NCI-H1694 treated with DMSO at 0.1 percent for 48 hours (cell line): ENCODE measurements at regions not wholly inside any gene's neighbourhood (a gene's known extent, or its start where the extent isn't known, plus 50 kb on each side); places are given as distances from the start of the nearest gene placed in this dataset.
"Not testable (repeated sequence)": the region's sequence is repeated elsewhere in the genome, so short reads cannot be mapped to it uniquely, and the experiment has no call there.

Experiments
- DNase-seq: peaks from one replicate; lab custom pipeline; 2025; lab: John Stamatoyannopoulos, UW

DNA sequence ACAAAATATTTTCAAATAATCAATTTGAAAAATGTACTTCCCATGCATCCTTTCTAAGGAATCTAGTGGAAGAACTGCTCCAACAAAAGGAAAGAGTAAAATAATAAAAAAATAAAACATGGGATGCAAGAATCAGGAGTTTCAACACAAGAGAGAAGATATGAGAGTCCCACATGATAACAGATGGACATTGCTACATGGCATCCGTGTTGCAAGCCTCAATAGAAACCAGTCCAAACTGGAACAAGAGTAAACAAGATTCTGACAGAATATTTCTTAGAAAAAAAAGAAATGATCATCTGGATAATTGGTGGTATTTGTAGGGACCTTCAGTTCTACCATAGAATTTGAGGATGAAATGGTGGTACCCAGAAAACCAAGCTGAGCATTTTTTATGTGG is 186.8 kb downstream of the FRK start:
- no peak for DNase-seq

DNA sequence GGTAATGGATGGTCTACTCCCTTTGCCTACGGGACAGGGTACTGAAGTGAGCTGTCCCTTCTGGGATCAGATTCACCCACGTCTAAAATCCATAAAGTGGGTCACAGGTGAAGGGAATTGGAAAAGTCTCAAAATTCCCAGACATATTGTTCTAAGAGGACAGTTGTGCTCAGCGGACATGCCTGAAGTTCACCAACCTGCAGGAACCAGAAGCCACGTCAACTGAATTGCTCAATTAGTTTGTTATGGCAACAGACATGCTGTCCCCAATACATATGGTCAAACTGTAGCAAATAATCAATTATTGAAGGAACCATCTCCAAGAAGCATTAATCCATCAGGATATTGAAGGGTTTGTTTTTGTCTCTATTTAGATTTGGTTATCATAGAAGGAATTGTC is 190.2 kb downstream of the FRK start:
- DNase-seq = no peak

DNA sequence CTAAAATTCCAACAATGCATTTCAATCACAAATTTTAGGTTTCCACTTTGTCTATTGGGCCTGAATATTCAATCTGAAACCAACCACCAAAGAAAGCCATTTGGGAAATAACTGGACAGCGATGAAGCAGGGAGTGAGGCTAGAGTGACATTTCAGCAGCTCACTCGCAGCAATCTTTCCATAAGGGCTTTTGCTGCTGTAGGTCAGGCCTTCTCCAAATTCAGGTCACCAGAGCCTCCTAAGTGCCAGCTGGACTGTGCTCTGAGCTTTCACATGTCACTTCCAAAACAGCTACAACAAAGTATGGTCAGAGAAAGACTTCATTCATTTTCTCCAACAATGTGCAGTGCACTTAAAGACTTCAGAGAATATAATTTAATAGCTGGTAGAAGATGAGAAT is 194.8 kb downstream of the FRK start:
- DNase-seq = no peak

- no peak for DNase-seq
Observed at GRCh38 chr6:115863211-115863610, 197.5 kb downstream of the FRK start.

DNA sequence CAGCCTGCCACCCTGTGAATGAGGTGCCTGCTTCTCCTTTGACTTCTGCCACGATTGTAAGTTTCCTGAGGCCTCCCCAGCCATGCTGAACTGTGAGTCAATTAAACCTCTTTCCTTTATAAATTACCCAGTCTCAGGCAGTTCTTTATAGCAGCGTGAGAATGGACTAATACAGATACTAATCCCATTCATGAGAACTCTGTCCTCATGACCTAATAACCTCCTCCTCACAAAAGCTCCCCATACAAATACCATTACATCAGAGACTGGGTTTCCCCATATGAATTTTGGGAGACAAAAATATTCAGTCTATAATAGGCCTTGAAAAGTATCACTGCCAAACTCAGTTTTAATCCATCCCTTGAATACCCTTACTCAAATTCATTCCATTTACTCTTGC is 199.0 kb downstream of the FRK start:
- DNase-seq = not testable (repeated sequence)

DNA sequence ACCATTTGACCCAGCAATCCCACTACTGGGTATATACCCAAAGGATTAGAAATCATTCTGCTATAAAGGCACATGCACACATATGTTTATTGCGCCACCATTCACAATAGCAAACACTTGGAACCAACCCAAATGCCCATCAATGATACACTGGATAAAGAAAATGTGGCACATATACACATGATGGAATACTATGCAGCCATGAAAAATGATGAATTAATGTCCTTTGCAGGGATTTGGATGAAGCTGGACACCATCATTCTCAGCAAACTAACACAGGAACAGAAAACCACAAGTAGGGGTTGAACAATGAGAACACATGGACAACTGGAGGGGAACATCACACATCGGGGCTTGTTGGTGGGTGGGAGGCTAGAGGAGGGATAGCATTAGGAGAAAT is 201.1 kb downstream of the FRK start:
- not testable (repeated sequence) for DNase-seq

- no peak for DNase-seq
Observed at GRCh38 chr6:115854866-115855665, 205.6 kb downstream of the FRK start.

DNA sequence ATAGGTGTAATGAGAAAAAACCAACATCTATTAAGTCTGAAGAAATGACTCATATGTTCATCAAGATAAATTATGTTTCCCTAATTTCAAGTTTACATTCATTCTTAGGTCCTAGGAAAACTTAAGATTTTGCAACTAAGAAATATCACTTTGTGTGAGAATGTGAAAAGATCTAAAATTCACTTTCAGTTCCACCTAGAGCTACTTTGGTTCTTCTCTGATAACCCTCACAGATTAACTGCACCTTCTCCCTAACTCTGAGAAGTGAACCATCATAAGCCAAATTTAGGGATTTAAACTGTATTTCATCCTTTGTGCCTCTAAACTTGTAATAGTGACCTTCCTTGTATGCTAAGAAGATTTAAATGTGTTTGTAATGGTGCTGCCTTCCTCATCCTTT is 213.0 kb downstream of the FRK start:
- DNase-seq = no peak

GRCh38 chr6:115843945-115844344 is 216.7 kb downstream of the FRK start:
- DNase-seq = no peak

DNA sequence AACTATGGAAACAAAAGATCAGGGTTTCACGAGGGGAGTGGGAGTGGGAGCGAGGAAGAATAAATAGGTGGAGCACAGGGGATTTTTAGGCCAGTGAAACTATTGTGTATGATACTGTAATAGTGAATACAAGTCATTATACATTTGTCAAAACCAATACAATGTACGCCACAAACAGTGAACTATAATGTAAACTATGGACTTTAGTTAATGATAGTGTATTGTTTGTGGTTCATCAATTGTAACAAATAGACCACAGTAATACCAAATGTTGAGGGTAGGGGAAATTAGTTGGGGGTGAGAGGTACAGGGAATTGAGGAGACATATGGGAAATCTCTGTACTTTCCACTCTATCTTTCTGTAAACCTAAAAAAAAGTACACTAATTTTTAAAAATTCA is 218.4 kb downstream of the FRK start:
- DNase-seq = no peak

- no peak for DNase-seq
Observed at GRCh38 chr6:115839583-115840181, 221.0 kb downstream of the FRK start.

DNA sequence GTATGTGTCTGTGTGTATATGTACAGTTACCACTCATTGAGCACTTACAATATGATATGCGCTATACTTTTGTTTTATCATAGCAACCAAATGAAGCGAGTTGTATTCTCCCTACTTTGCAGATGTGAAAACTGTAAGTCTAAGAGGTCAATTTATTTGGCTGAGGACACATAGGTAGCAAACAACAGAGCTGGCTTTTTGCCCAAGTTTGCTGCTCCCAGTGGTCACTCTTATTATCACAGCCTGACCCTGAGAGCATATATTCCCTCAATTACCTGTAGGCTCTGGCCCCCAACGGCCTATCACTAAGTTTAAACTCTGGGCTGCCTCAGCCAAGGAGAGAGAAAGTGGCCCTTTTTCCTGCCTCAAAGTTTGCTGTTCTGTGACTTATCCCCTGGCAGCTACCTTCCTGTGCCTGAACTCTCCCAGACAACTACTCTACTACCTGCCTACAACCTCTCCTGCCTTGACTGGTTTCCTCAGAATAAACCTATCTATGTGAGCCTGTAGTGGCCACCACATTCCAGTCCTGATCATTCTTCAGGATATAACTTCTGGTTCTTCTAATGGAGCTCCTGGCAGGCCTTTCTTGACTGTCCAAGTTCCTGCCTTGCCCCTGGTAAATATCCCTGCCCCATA is 221.8 kb downstream of the FRK start:
- no peak for DNase-seq

- no peak for DNase-seq
Observed at GRCh38 chr6:115838216-115838615, 222.5 kb downstream of the FRK start.

DNA sequence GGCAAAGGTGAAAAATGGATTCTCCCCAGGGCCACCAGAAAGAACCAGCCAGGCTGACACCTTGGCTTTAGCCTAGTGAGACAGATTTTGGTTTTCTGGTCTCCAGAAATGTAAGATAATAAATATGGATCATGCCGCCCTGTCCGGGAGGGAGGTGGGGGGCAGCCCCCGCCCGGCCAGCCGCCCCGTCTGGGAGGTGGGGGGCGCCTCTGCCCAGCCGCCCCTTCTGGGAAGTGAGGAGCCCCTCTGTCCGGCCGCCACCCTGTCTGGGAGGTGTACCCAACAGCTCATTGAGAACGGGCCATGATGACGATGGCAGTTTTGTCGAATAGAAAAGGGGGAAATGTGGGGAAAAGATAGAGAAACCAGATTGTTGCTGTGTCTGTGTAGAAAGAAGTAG is 224.3 kb downstream of the FRK start:
- DNase-seq = not testable (repeated sequence)

DNA sequence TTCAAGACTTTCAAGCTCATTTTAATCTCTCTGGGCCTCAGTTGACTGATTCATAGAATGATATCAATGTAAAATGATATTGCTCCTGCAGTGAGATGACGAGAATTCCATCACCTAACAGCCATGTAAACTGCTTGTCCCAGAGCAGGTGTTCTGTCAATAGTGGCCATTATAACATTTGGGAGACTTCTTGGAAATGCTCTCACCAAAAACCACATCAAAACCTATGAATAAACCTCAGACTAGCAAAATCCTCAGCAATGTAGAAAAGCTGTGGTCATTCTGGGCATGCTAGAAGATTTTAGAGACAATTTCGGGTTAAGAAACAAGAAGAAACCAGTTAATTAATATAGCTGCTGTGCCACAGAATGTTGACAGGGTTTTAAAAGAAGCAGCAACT is 225.4 kb downstream of the FRK start:
- no peak for DNase-seq

DNA sequence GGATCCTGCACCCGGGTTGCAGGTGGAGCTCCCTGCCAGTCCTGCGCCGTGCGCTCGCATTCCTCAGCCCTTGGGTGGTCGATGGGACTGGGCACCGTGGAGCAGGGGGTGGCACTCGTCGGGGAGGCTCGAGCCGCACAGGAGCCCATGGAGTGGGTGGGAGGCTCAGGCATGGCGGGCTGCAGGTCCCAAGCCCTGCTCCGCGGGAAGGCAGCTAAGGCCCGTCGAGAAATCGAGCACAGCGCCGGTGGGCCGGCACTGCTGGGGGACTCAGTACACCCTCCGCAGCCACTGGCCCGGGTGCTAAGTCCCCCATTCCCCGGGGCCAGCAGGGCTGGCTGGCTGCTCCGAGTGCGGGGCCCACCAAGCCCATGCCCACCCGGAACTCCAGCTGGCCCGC is 226.1 kb downstream of the FRK start:
- DNase-seq = not testable (repeated sequence)

GRCh38 chr6:115832786-115833185 is 227.9 kb downstream of the FRK start:
- no peak for DNase-seq

GRCh38 chr6:115832186-115832585 is 228.5 kb downstream of the FRK start:
- no peak for DNase-seq

- no peak for DNase-seq
Observed at GRCh38 chr6:115830895-115831294, 229.8 kb downstream of the FRK start.

DNA sequence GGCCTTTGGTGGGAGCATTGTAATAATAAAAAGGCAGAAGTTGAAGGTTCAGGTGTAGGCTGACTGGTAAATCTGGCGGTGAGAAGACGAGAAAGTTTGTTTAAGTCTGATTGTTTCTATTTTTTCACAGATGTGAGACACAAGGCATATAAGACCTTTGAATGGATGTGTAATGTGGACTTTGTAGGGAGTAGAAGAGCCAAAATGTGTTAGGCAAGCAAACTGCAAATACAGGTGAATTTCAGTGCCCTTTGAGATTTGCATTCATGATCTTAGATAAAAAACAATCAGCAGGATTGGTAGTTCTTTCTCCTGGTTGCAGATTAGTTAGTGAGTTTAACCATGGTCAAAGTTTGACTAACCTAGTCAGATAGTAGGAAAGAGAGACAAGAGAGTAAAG is 238.9 kb downstream of the FRK start:
- no peak for DNase-seq

- DNase-seq = no peak
Observed at GRCh38 chr6:115819506-115819905, 241.2 kb downstream of the FRK start.

GRCh38 chr6:115817161-115817560 is 243.5 kb downstream of the FRK start:
- no peak for DNase-seq

GRCh38 chr6:115814907-115815306 is 245.8 kb downstream of the FRK start:
- DNase-seq = no peak
